ENCODE measurements at regions not wholly inside any gene's neighbourhood (a gene's known extent, or its start where the extent isn't known, plus 50 kb on each side); places are given as distances from the start of the nearest gene placed in this dataset.

DNA sequence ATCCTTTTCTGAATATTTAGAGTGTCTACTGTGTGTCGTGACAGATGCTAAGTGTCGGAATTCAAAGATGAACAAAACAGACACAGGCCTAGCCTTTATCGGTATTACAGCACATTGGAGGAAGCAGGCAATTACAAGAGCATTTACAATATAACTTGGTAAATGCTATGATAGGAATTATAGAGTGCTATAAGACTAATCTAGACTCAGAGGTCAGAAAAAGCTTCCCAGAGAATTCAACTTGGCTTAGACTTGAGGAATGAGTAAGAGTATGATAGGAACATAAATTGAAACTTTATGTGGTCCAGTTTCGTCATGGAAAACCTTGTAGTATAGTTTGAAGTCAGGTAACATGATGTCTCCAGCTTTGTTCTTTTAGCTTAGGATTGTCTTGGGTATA, 395.7 kb upstream of the FAT3 start:
- BruUV-seq (replicated peaks), result no TSS peak
- TF ChIP-seq, protein P1, sequence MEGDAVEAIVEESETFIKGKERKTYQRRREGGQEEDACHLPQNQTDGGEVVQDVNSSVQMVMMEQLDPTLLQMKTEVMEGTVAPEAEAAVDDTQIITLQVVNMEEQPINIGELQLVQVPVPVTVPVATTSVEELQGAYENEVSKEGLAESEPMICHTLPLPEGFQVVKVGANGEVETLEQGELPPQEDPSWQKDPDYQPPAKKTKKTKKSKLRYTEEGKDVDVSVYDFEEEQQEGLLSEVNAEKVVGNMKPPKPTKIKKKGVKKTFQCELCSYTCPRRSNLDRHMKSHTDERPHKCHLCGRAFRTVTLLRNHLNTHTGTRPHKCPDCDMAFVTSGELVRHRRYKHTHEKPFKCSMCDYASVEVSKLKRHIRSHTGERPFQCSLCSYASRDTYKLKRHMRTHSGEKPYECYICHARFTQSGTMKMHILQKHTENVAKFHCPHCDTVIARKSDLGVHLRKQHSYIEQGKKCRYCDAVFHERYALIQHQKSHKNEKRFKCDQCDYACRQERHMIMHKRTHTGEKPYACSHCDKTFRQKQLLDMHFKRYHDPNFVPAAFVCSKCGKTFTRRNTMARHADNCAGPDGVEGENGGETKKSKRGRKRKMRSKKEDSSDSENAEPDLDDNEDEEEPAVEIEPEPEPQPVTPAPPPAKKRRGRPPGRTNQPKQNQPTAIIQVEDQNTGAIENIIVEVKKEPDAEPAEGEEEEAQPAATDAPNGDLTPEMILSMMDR (conservative IDR thresholded peaks at IDR 0.05; ENCODE audit: low read depth, low read length), result no peak
- TF ChIP-seq EZH2 (IDR thresholded peaks at IDR 0.05; ENCODE audit: borderline replicate concordance, low read depth, low read length, poor library complexity, severe bottlenecking), result no peak
- Histone ChIP-seq H3K27me3 (replicated peaks; ENCODE audit: insufficient read depth, low read depth, low read length, poor library complexity) (no peaks in the 10 kb centered on the region), H3K4me3 (ENCODE audit: low read depth, low read length, poor library complexity, severe bottlenecking) (no peak overlapping the region), H3K9me3 (ENCODE audit: low read depth, low read length, poor library complexity, severe bottlenecking) (peaks cover 17% of the 10 kb centered on the region), H3K4me1 (ENCODE audit: insufficient read depth, low read length, poor library complexity, severe bottlenecking) (no peaks in the 10 kb centered on the region), H3K27ac (ENCODE audit: low read depth, low read length, poor library complexity, severe bottlenecking) (no peak overlapping the region), H3K36me3 (ENCODE audit: insufficient read depth, low read length, poor library complexity, severe bottlenecking) (no peaks in the 10 kb centered on the region)
- no peak for DNase-seq (ENCODE audit: low spot score)
- POLR2A ChIA-PET (ENCODE audit: low non-redundant PET), result no interaction called here
- intact Hi-C loops (cut with micrococcal nuclease; ENCODE audit: unreplicated experiment), result no loop called here
- CTCF ChIA-PET, result no interaction called here

DNA sequence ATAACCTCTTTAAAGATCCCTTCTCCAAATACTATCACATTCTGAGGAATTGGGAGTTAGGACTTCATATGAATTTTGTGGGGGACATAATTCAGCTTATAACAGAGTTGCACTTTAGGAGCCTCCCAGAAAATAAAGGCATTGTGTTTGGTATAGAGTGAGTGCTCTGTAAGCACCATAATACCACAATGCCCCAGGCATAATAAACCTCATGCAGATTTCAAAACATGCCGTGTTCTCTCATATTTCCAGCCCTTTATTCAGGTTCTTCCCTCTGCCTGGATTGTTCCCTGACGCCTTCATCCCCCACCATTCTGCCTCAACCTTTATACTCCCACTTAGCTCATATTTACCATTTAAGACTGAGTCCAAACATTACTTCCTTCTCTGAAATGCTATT, 398.8 kb upstream of the FAT3 start:
- TF ChIP-seq, protein P1 (conservative IDR thresholded peaks at IDR 0.05; ENCODE audit: low read depth, low read length), result no peak
- POLR2A ChIA-PET (ENCODE audit: low non-redundant PET), result no interaction called here
- H3K4me3 ChIP-seq (ENCODE audit: low read depth, low read length, poor library complexity, severe bottlenecking), result no peak overlapping the region
- H3K27ac ChIP-seq (ENCODE audit: low read depth, low read length, poor library complexity, severe bottlenecking), result no peak overlapping the region
- intact Hi-C loops (cut with micrococcal nuclease; ENCODE audit: unreplicated experiment), result no loop called here
- no peak for DNase-seq (ENCODE audit: low spot score)
- H3K36me3 ChIP-seq (ENCODE audit: insufficient read depth, low read length, poor library complexity, severe bottlenecking), result no peaks in the 10 kb centered on the region
- no peaks in the 10 kb centered on the region for H3K4me1 ChIP-seq (ENCODE audit: insufficient read depth, low read length, poor library complexity, severe bottlenecking)
- no peaks in the 10 kb centered on the region for H3K27me3 ChIP-seq (replicated peaks; ENCODE audit: insufficient read depth, low read depth, low read length, poor library complexity)
- BruUV-seq (replicated peaks), result no TSS peak
- CTCF ChIA-PET, result no interaction called here
- H3K9me3 ChIP-seq (ENCODE audit: low read depth, low read length, poor library complexity, severe bottlenecking), result peaks cover 11% of the 10 kb centered on the region

DNA sequence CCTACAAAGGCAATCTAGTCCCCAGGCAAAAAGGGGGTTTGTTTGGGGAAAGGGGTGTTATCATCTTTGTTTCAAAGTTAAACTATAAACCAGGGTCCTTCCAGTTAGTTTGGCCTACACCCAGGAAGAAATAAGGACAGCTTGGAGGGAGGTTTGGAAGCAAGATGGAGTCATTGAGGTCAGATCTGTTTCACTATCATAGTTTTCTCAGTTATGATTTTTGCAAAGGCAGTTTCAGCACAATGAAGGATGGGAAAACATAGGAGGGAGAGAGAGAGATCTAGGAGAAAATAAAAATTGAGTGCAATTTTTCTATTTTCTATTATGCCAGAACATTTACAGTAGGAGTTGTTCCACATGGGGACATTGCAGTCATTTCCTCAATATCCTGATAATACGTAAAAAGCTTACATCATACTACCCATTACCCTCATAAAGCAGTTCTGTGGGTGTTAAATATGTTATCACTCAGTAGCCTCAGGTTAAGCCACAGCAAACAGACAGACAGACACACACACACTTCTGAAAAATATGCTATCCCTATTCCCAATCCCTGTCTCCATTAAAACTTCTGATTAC, 401.3 kb upstream of the FAT3 start:
- intact Hi-C loops (cut with micrococcal nuclease; ENCODE audit: unreplicated experiment), result no loop called here
- H3K4me1 ChIP-seq (ENCODE audit: insufficient read depth, low read length, poor library complexity, severe bottlenecking), result no peaks in the 10 kb centered on the region
- no peak for DNase-seq (ENCODE audit: low spot score)
- H3K4me3 ChIP-seq (ENCODE audit: low read depth, low read length, poor library complexity, severe bottlenecking), result no peak overlapping the region
- ChIA-PET CTCF (no interaction called here), POLR2A (ENCODE audit: low non-redundant PET) (no interaction called here)
- H3K27me3 ChIP-seq (replicated peaks; ENCODE audit: insufficient read depth, low read depth, low read length, poor library complexity), result no peaks in the 10 kb centered on the region
- H3K27ac ChIP-seq (ENCODE audit: low read depth, low read length, poor library complexity, severe bottlenecking), result no peak overlapping the region
- BruUV-seq (replicated peaks), result no TSS peak
- H3K36me3 ChIP-seq (ENCODE audit: insufficient read depth, low read length, poor library complexity, severe bottlenecking), result no peaks in the 10 kb centered on the region
- TF ChIP-seq, protein P1 (conservative IDR thresholded peaks at IDR 0.05; ENCODE audit: low read depth, low read length), result no peak
- TF ChIP-seq EZH2 (IDR thresholded peaks at IDR 0.05; ENCODE audit: borderline replicate concordance, low read depth, low read length, poor library complexity, severe bottlenecking), result no peak
- no peaks in the 10 kb centered on the region for H3K9me3 ChIP-seq (ENCODE audit: low read depth, low read length, poor library complexity, severe bottlenecking)
